GM13977 (cell line): ENCODE measurements at regions not wholly inside any gene's neighbourhood (a gene's known extent, or its start where the extent isn't known, plus 50 kb on each side); places are given as distances from the start of the nearest gene placed in this dataset.

Experiments
- DNase-seq: peaks from one replicate; pipeline ENCODE4 v3.0.0; 2012; ENCODE audit warnings: low spot score
- in situ Hi-C: fragments of 300-500 bp; cut with MboI; formaldehyde crosslinking; loops from one replicate; pipeline ENCODE4 v1.12.0; 2022; ENCODE audit warnings: low sequenced_read_pairs, low pct_unique_long_range_greater_than_20kb, mixed read lengths, inconsistent platforms; ENCODE audit not compliant: unreplicated experiment
- TF ChIP-seq, protein P1 (sequence below): IDR thresholded peaks from 2 replicates; pipeline ENCODE4 v1.5.1; 2012; ENCODE audit warnings: mild to moderate bottlenecking, control low read depth; ENCODE audit not compliant: insufficient read depth; ENCODE audit errors: extremely low read depth, missing control alignments

- TF ChIP-seq, protein P1, sequence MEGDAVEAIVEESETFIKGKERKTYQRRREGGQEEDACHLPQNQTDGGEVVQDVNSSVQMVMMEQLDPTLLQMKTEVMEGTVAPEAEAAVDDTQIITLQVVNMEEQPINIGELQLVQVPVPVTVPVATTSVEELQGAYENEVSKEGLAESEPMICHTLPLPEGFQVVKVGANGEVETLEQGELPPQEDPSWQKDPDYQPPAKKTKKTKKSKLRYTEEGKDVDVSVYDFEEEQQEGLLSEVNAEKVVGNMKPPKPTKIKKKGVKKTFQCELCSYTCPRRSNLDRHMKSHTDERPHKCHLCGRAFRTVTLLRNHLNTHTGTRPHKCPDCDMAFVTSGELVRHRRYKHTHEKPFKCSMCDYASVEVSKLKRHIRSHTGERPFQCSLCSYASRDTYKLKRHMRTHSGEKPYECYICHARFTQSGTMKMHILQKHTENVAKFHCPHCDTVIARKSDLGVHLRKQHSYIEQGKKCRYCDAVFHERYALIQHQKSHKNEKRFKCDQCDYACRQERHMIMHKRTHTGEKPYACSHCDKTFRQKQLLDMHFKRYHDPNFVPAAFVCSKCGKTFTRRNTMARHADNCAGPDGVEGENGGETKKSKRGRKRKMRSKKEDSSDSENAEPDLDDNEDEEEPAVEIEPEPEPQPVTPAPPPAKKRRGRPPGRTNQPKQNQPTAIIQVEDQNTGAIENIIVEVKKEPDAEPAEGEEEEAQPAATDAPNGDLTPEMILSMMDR: no peak
- DNase-seq: no peak
- in situ Hi-C loops: no loop called here
Measured at GRCh38 chr6:170483413-170483812, 69.7 kb downstream of the PSMB1 start.

DNA sequence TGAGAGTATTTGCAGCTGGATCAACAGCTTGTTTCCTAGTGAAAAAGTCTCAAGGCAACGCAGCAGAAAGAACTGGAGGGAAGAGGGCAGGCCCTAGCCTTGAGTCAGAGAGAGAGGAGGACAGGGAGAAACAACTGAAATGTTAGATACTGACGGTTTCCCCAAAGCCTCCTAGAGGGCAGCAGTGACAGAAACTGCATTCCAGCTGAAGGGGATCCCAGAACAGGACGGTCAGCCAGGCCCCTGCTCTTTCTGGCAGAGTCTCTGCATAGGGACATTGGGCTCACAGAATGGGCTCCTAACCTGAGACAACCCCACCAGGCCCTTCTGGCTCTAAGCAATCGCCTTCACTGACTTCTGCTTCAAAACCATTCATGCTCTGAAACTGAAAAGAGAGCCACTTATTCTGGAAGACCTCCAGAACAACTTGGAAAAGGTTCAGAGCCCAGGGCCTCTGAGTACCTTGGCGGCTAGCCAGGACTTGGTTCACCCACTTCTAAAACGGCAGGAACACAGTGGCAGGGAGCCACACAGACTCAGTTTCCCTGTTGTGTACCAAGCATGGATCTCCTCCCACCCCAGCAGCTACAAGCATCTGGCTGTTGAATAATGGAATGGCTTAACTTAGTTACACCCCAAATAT, 72.9 kb downstream of the PSMB1 start:
- TF ChIP-seq, protein P1: no peak
- DNase-seq: no peak
- in situ Hi-C loops: no loop called here

DNA sequence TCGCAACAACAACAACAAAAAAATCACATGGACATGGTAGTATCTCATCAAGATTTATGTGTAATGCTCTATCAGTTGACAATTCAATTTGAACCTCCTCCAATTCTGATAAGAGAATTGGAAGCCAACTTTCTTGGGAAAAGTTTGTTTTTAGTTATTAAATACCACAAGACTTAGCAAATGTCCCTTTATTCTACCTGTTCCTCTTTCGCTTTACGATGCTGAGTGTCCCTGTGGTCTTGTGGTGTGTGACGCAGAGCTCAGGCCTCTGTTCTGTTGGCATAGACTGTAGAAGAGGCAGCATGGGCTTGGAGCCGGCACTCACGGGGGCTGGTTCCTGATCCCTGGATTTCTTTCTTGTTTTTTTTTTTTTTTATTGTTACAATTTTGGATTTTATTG, 76.7 kb downstream of the PSMB1 start:
- in situ Hi-C loops: no loop called here
- TF ChIP-seq, protein P1: no peak
- peak; percentile 50 for DNase-seq

DNA sequence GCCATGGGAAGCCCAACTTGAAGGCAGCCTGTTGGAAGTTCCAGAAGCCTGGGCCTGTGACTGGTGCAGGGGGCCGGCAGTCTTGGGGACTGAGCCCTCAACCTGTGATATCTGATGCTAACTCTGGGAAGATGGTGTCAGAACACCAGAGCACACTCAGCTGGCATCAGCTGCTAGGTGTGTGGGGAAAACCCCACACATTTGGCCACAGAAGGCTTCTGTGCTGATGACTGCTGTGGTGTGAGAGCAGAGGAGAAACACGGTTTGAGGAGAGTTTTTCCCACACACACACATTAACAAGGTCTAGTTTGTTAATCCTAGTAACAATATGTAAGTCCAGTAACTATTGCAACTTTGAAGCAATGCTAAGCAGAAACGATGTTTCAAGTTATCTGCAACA, 78.0 kb downstream of the PSMB1 start:
- TF ChIP-seq, protein P1: no peak
- in situ Hi-C loops: no loop called here
- DNase-seq: no peak

DNA sequence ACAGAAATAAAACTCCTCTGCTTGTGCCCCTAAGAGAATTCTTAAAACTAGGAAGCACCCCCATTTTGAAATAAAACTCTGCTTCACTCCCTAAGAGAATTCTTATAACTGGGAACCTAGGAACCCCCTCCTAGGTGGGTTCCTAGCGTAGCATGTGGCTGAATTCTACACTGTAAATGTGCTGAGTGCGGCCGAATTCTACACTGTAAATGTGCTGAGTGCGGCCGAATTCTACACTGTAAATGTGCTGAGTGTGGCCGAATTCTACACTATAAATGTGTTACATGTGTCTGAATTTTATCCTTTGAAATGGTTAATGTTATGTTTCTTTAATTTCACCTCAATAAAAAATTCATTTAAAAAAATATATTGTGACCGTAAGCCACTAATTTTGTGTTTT, 79.3 kb downstream of the PSMB1 start:
- in situ Hi-C loops: no loop called here
- TF ChIP-seq, protein P1: no peak
- DNase-seq: no peak

GRCh38 chr6:170473301-170473717, 79.8 kb downstream of the PSMB1 start:
- TF ChIP-seq, protein P1: no peak
- DNase-seq: no peak
- in situ Hi-C loops: no loop called here
